ENCODE measurements at regions not wholly inside any gene's neighbourhood (a gene's known extent, or its start where the extent isn't known, plus 50 kb on each side); places are given as distances from the start of the nearest gene placed in this dataset.

- 31% methylated on average over 4 of the region's 4 CpGs for WGBS (ENCODE audit: low lambda C conversion rate)
- H3K36me3 ChIP-seq (replicated peaks in 1 of 2; ENCODE audit: control insufficient read depth in 1 of 2, insufficient read depth in 2 of 2, low read length in 2 of 2): no peaks in the 10 kb centered on the region
- ATAC-seq (no peak), FAIRE-seq (no peak), DNase-seq (ENCODE audit: low spot score) (no peak)
- H3K4me3 ChIP-seq (replicated peaks in 1 of 3; ENCODE audit: insufficient read depth in 1 of 3, low read depth in 2 of 3, low read length in 3 of 3): no peak overlapping the region
- intact Hi-C loops (cut with micrococcal nuclease; ENCODE audit: unreplicated experiment) (no loop called here), in situ Hi-C loops (cut with HindIII; ENCODE audit: extremely low pct_ligation_motif_present, low pct_unique_long_range_greater_than_20kb) (no loop called here)
- H3K9ac ChIP-seq (ENCODE audit: insufficient read depth, low read depth, low read length): no peak overlapping the region
- no peaks in the 10 kb centered on the region for H3K9me3 ChIP-seq (ENCODE audit: low read length)
- no peak overlapping the region for H3K27ac ChIP-seq (ENCODE audit: extremely low read length, insufficient read depth, low read length)
- ChIA-PET CTCF (ENCODE audit: low intra/inter-chr PET ratio, low total read pairs) (no interaction called here), POLR2A (no interaction called here)
- no peaks in the 10 kb centered on the region for H3K79me2 ChIP-seq (ENCODE audit: insufficient read depth, low read length)
- no TSS peak for BruUV-seq (replicated peaks)
- H3K4me1 ChIP-seq (ENCODE audit: insufficient read depth, low read length): no peaks in the 10 kb centered on the region
- no peaks in the 10 kb centered on the region for H3K27me3 ChIP-seq (ENCODE audit: control insufficient read depth in 1 of 2, insufficient read depth in 2 of 2, low read length in 2 of 2)
- H4K20me1 ChIP-seq (ENCODE audit: insufficient read depth, low read length): no peaks in the 10 kb centered on the region
- H3K4me2 ChIP-seq (ENCODE audit: low read depth, low read length): no peak overlapping the region
- no peak for TF ChIP-seq HNRNPK (IDR thresholded peaks at IDR 0.05; ENCODE audit: low read depth, low read length, poor library complexity, severe bottlenecking)
- no peak for TF ChIP-seq UBTF (CRISPR knock-in tag; IDR thresholded peaks at IDR 0.05)
- no peak for TF ChIP-seq ZNF703 (CRISPR knock-in tag; IDR thresholded peaks at IDR 0.05; ENCODE audit: borderline replicate concordance)
- TF ChIP-seq FLYWCH1 (CRISPR knock-in tag; IDR thresholded peaks at IDR 0.05): no peak
- no peak for TF ChIP-seq ZMYM3 (CRISPR knock-in tag; IDR thresholded peaks at IDR 0.05)
- TF ChIP-seq ZNF121 (CRISPR knock-in tag; IDR thresholded peaks at IDR 0.05): no peak
- no peak for TF ChIP-seq ELF3 (CRISPR knock-in tag; IDR thresholded peaks at IDR 0.05)
- no peak for TF ChIP-seq ZNF382 (CRISPR knock-in tag; IDR thresholded peaks at IDR 0.05; ENCODE audit: borderline replicate concordance)
- no peak for TF ChIP-seq ZNF550 (CRISPR knock-in tag; IDR thresholded peaks at IDR 0.05; ENCODE audit: borderline replicate concordance)
- no peak for TF ChIP-seq CTCF (CRISPR knock-in tag; IDR thresholded peaks at IDR 0.05)
- no peak for TF ChIP-seq ZNF460 (CRISPR knock-in tag; IDR thresholded peaks at IDR 0.05; ENCODE audit: borderline replicate concordance)
- TF ChIP-seq ZBTB7B (CRISPR knock-in tag; IDR thresholded peaks at IDR 0.05): no peak
- no peak for TF ChIP-seq ZNF160 (CRISPR knock-in tag; IDR thresholded peaks at IDR 0.05)
- TF ChIP-seq HOXA5 (CRISPR knock-in tag; IDR thresholded peaks at IDR 0.05): no peak
- TF ChIP-seq IRX3 (CRISPR knock-in tag; IDR thresholded peaks at IDR 0.05; ENCODE audit: borderline replicate concordance, low read depth): no peak
- TF ChIP-seq ELF1 (CRISPR knock-in tag; IDR thresholded peaks at IDR 0.05): no peak
- TF ChIP-seq ZKSCAN5 (CRISPR knock-in tag; IDR thresholded peaks at IDR 0.05): no peak
- no peak for TF ChIP-seq ZNF12 (CRISPR knock-in tag; IDR thresholded peaks at IDR 0.05)
- no peak for TF ChIP-seq ZFP41 (CRISPR knock-in tag; IDR thresholded peaks at IDR 0.05; ENCODE audit: borderline replicate concordance)
- no peak overlapping the region for H2AFZ ChIP-seq (ENCODE audit: low read length)
Measured at GRCh38 chr5:88389338-88390095, 120.9 kb upstream of the TMEM161B start.
